OCI-LY7 (cell line): ENCODE measurements at regions not wholly inside any gene's neighbourhood (a gene's known extent, or its start where the extent isn't known, plus 50 kb on each side); places are given as distances from the start of the nearest gene placed in this dataset.
"Not testable (repeated sequence)": the region's sequence is repeated elsewhere in the genome, so short reads cannot be mapped to it uniquely, and the experiment has no call there.

Experiments
- BruUV-seq: library from RNA; stranded (reverse); fragments of 400-500 nt; replicated peaks from 2 replicates; lab custom pipeline; 2021; lab: Mats Ljungman, UMichigan
- CTCF ChIA-PET: fragments of 300-600 bp; sonication (Branson Sonifier 250); formaldehyde crosslinking; loops from one replicate; lab custom pipeline; 2022; ENCODE audit warnings: antibody characterized with exemption; ENCODE audit not compliant: unreplicated experiment; lab: Charles Lee
- POLR2A ChIA-PET: fragments of 300-600 bp; sonication (Branson Sonifier 250); formaldehyde crosslinking; loops from one replicate; lab custom pipeline; 2022; ENCODE audit warnings: antibody characterized with exemption; lab: Charles Lee
- DNase-seq: peaks from one replicate; pipeline ENCODE4 v3.0.0-alpha.2; 2015; ENCODE audit warnings: low spot score
- H2AFZ ChIP-seq: fragments of 200-600 bp; sonication (generic), shearing (Covaris generic); 2 replicates; pipeline ENCODE4 v1.6.1; 2014; ENCODE audit warnings: mild to moderate bottlenecking, antibody characterized with exemption, low read length, moderate library complexity
- H3K27ac ChIP-seq: fragments of 200-600 bp; sonication (generic); 2 replicates; pipeline ENCODE4 v1.5.1; 2014; ENCODE audit warnings: mixed run types, low read depth, mild to moderate bottlenecking, moderate library complexity, low read length, inconsistent platforms; ENCODE audit not compliant: poor library complexity, severe bottlenecking
- H3K36me3 ChIP-seq: fragments of 200-600 bp; sonication (generic); 2 replicates; pipeline ENCODE4 v1.6.1; 2014; ENCODE audit warnings: mild to moderate bottlenecking, antibody characterized with exemption, low read length, moderate library complexity, mixed read lengths; ENCODE audit not compliant: insufficient read depth
- H3K4me1 ChIP-seq: fragments of 200-600 bp; sonication (generic); 2 replicates; pipeline ENCODE4 v1.5.1; 2014; ENCODE audit warnings: mild to moderate bottlenecking, low read length; ENCODE audit not compliant: insufficient read depth, poor library complexity, severe bottlenecking
- H3K4me2 ChIP-seq: fragments of 200-600 bp; sonication (generic); 2 replicates; pipeline ENCODE4 v1.6.1; 2014; ENCODE audit warnings: mild to moderate bottlenecking, low read length
- H3K4me3 ChIP-seq: fragments of 200-600 bp; sonication (generic); 2 replicates; pipeline ENCODE4 v1.5.1; 2014; ENCODE audit warnings: mild to moderate bottlenecking, low read depth, low read length; ENCODE audit not compliant: poor library complexity, severe bottlenecking
- H3K79me2 ChIP-seq: fragments of 200-600 bp; sonication (generic); 2 replicates; pipeline ENCODE4 v1.6.1; 2016; ENCODE audit warnings: low read depth, mild to moderate bottlenecking, low read length, moderate library complexity, mixed read lengths; ENCODE audit not compliant: insufficient read depth
- H3K9me2 ChIP-seq: fragments of 200-600 bp; sonication (generic); 2 replicates; pipeline ENCODE4 v1.6.1; 2016; ENCODE audit warnings: mild to moderate bottlenecking, low read length, mixed read lengths; ENCODE audit not compliant: insufficient read depth
- H3K9me3 ChIP-seq: fragments of 200-600 bp; sonication (generic); 2 replicates; pipeline ENCODE4 v1.6.1; 2014; ENCODE audit warnings: mild to moderate bottlenecking, mixed run types, low read length, mixed read lengths
- H4K20me1 ChIP-seq: fragments of 200-600 bp; sonication (generic); 2 replicates; pipeline ENCODE4 v1.6.1; 2014; ENCODE audit warnings: mild to moderate bottlenecking, antibody characterized with exemption, low read length, moderate library complexity, mixed read lengths; ENCODE audit not compliant: insufficient read depth
- CTCF ChIP-seq: fragments of 200-600 bp; sonication (generic); conservative IDR thresholded peaks from 2 replicates; pipeline ENCODE4 v1.5.1; 2014; ENCODE audit warnings: mild to moderate bottlenecking, antibody characterized with exemption, low read length, moderate library complexity, mixed read lengths
- EZH2phosphoT487 ChIP-seq: fragments of 200-600 bp; sonication (generic); IDR thresholded peaks from 2 replicates; pipeline ENCODE4 v1.6.1; 2018; ENCODE audit warnings: low read depth, borderline replicate concordance, mild to moderate bottlenecking, mixed run types, antibody characterized with exemption, low read length, moderate library complexity, mixed read lengths
- intact Hi-C: fragments of 100-400 bp; cut with micrococcal nuclease; formaldehyde crosslinking; loops from one replicate; pipeline ENCODE4 v1.10.0; 2022; ENCODE audit not compliant: unreplicated experiment

- H3K4me1 ChIP-seq = no peaks in the 10 kb centered on the region
- intact Hi-C loops = no loop called here
These were observed 571.9 kb upstream of the CNTNAP5 start for GRCh38 chr2:123453046-123453700.

GRCh38 chr2:123453772-123454171, 571.3 kb upstream of the CNTNAP5 start:
- intact Hi-C loops = no loop called here
- Histone ChIP-seq H3K36me3 (no peaks in the 10 kb centered on the region), H3K9me3 (no peaks in the 10 kb centered on the region), H3K79me2 (no peaks in the 10 kb centered on the region), H3K9me2 (no peaks in the 10 kb centered on the region), H3K4me3 (no peak overlapping the region), H3K4me1 (no peaks in the 10 kb centered on the region), H3K27ac (no peak overlapping the region), H3K4me2 (no peak overlapping the region), H4K20me1 (no peaks in the 10 kb centered on the region), H2AFZ (no peak overlapping the region)
- no TSS peak for BruUV-seq
- ChIA-PET CTCF (no interaction called here), POLR2A (no interaction called here)
- DNase-seq = no peak
- no peak for TF ChIP-seq EZH2phosphoT487
- no peak for TF ChIP-seq CTCF

More at GRCh38 chr2:123453046-123453700, 571.9 kb upstream of the CNTNAP5 start:
- no peaks in the 10 kb centered on the region for H3K79me2 ChIP-seq
- POLR2A ChIA-PET = interaction anchor here (0.8 kb wide), 1 partner anchor 14 kb away, joined by 6 read pairs; no protein-coding TSS in a partner anchor
- H4K20me1 ChIP-seq = no peaks in the 10 kb centered on the region
- no peak for TF ChIP-seq CTCF
- TF ChIP-seq EZH2phosphoT487 = no peak
- H3K4me3 ChIP-seq = no peak overlapping the region
- H3K4me2 ChIP-seq = no peak overlapping the region
- no peaks in the 10 kb centered on the region for H3K9me3 ChIP-seq
- no TSS peak for BruUV-seq
- CTCF ChIA-PET = no interaction called here
- H3K9me2 ChIP-seq = no peaks in the 10 kb centered on the region
- H3K27ac ChIP-seq = no peak overlapping the region
- no peaks in the 10 kb centered on the region for H3K36me3 ChIP-seq
- no peak for DNase-seq
- no peak overlapping the region for H2AFZ ChIP-seq

DNA sequence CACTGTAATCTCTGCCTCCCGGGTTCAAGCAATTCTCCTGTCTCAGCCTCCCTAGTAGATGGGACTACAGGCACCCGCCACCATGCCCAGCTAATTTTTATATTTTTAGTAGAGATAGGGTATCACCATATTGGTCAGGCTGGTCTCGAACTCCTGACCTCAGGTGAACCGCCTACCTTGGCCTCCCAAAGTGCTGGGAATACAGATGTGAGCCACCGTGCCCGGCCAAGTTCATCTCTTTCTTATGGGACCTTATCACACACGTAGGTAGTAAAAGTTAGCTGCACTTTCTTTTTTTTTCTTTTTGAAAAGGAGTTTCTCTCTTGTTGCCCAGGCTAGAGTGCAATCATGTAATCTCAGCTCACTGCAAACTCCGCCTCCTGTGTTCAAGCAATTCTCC, 569.9 kb upstream of the CNTNAP5 start:
- CTCF ChIA-PET, BruUV-seq, H4K20me1 ChIP-seq, H3K4me2 ChIP-seq, intact Hi-C loops, H3K79me2 ChIP-seq, H3K9me3 ChIP-seq, H3K4me3 ChIP-seq, DNase-seq, H3K9me2 ChIP-seq, H2AFZ ChIP-seq, H3K36me3 ChIP-seq, H3K4me1 ChIP-seq, H3K27ac ChIP-seq: not testable (repeated sequence)
- POLR2A ChIA-PET = interaction anchor here (0.6 kb wide), 1 partner anchor 149 kb away, joined by 4 read pairs; no protein-coding TSS in a partner anchor
